CD4-positive, alpha-beta T cell (primary cell): ENCODE measurements at regions not wholly inside any gene's neighbourhood (a gene's known extent, or its start where the extent isn't known, plus 50 kb on each side); places are given as distances from the start of the nearest gene placed in this dataset.
"Not testable (repeated sequence)": the region's sequence is repeated elsewhere in the genome, so short reads cannot be mapped to it uniquely, and the experiment has no call there.

Experiments used
- ATAC-seq: fragments of 200-7000 bp; cut with Tn5 transposase; one replicate; pipeline ENCODE4 v1.10.0; 2022; ENCODE audit warnings: mild to moderate bottlenecking; ENCODE audit not compliant: poor library complexity
- CTCF ChIA-PET: fragments of 350-600 bp; sonication (Branson Sonifier 250); formaldehyde crosslinking; loops from one replicate; lab custom pipeline; 2021; ENCODE audit warnings: antibody characterized with exemption, inconsistent platforms; lab: Charles Lee
- POLR2A ChIA-PET: fragments of 350-600 bp; sonication (Branson Sonifier 250); formaldehyde crosslinking; loops from one replicate; lab custom pipeline; 2021; ENCODE audit warnings: antibody characterized with exemption, inconsistent platforms; lab: Charles Lee
- DNase-seq, 14 experiments: peaks; one replicate each; pipeline ENCODE4 v3.0.0-alpha.2; 2013 to 2020; ENCODE audit warnings: mixed read lengths in 2 of 14
- H3K27ac ChIP-seq, 2 donors: one replicate each; pipeline versions ENCODE4 v1.5.1 to v1.7.0; 2013; ENCODE audit warnings: low read length in 2 of 2, low read depth in 1 of 2, mild to moderate bottlenecking in 1 of 2
- H3K27me3 ChIP-seq, 2 experiments: 1 replicate in 1 of 2; 2 replicates in 1 of 2; pipeline versions ENCODE4 v1.6.1 to v1.7.0; 2013; ENCODE audit warnings: low read length in 2 of 2, control low read depth in 1 of 2, mild to moderate bottlenecking in 1 of 2, moderate library complexity in 1 of 2; ENCODE audit not compliant: insufficient read depth in 2 of 2, control insufficient read depth in 1 of 2
- H3K36me3 ChIP-seq: one replicate; pipeline ENCODE4 v1.6.1; 2013; ENCODE audit warnings: low read length, control low read depth; ENCODE audit not compliant: insufficient read depth
- H3K4me1 ChIP-seq: one replicate; pipeline ENCODE4 v1.6.1; 2013; ENCODE audit warnings: low read length, control low read depth; ENCODE audit not compliant: insufficient read depth
- H3K4me3 ChIP-seq: one replicate; pipeline ENCODE4 v1.5.1; 2013; ENCODE audit warnings: mild to moderate bottlenecking, low read length, moderate library complexity
- H3K9me3 ChIP-seq, 2 experiments: 1 replicate in 1 of 2; 2 replicates in 1 of 2; pipeline versions ENCODE4 v1.6.1 to v1.7.0; 2013; ENCODE audit warnings: low read length in 2 of 2, mild to moderate bottlenecking in 2 of 2, control low read depth in 1 of 2, moderate library complexity in 1 of 2; ENCODE audit not compliant: control insufficient read depth in 1 of 2, insufficient read depth in 1 of 2
- H3K27ac Mint-ChIP-seq: one replicate; pipeline ENCODE4 v1.8.0; 2020; ENCODE audit warnings: mixed read lengths
- H3K27me3 Mint-ChIP-seq: one replicate; pipeline ENCODE4 v1.8.0; 2021; ENCODE audit warnings: mixed read lengths
- H3K36me3 Mint-ChIP-seq: one replicate; pipeline ENCODE4 v1.8.0; 2021; ENCODE audit warnings: low read depth, mixed read lengths
- H3K4me1 Mint-ChIP-seq: one replicate; pipeline ENCODE4 v1.8.0; 2021; ENCODE audit warnings: low read depth, mixed read lengths
- H3K4me3 Mint-ChIP-seq: one replicate; pipeline ENCODE4 v1.8.0; 2020; ENCODE audit warnings: mild to moderate bottlenecking, mixed read lengths
- H3K9me3 Mint-ChIP-seq: one replicate; pipeline ENCODE4 v1.8.0; 2020; ENCODE audit warnings: mixed read lengths
- CTCF ChIP-seq: fragments of 200-600 bp; IDR thresholded peaks from one replicate; pipeline ENCODE4 v1.8.0; 2022; ENCODE audit warnings: antibody characterized with exemption, mild to moderate bottlenecking
- intact Hi-C, 2 experiments: fragments of 100-400 bp; cut with DNase I in 1 of 2; cut with micrococcal nuclease in 1 of 2; formaldehyde crosslinking; loops; one replicate each; pipeline versions ENCODE4 v1.15.1 to v1.9.0; 2023 to 2025; cut with DNase I, micrococcal nuclease

GRCh38 chr12:43198608-43199007, 353.4 kb downstream of the ADAMTS20 start:
- H3K9me3 Mint-ChIP-seq: peaks cover 6% of the 10 kb centered on the region
- no peaks in the 10 kb centered on the region for H3K36me3 Mint-ChIP-seq
- H3K27ac Mint-ChIP-seq: no peak overlapping the region
- H3K27me3 Mint-ChIP-seq: no peaks in the 10 kb centered on the region
- Histone ChIP-seq H3K27ac (no peak overlapping the region), H3K9me3 (peaks cover 0 to 8% of the 10 kb centered on the region in 2 experiments), H3K27me3 (no peaks in the 10 kb centered on the region), H3K4me1 (no peaks in the 10 kb centered on the region), H3K4me3 (no peak overlapping the region), H3K36me3 (no peaks in the 10 kb centered on the region)
- H3K4me3 Mint-ChIP-seq: no peak overlapping the region
- TF ChIP-seq CTCF: no peak
- ATAC-seq: no peak
- H3K4me1 Mint-ChIP-seq: no peaks in the 10 kb centered on the region
- POLR2A ChIA-PET: no interaction called here
- DNase-seq: no peak
- CTCF ChIA-PET: no interaction called here
- intact Hi-C loops: no loop called here

GRCh38 chr12:43196268-43196907, 355.6 kb downstream of the ADAMTS20 start:
- Histone ChIP-seq H3K27ac (no peak overlapping the region), H3K27me3 (no peaks in the 10 kb centered on the region), H3K4me3 (no peak overlapping the region), H3K36me3 (no peaks in the 10 kb centered on the region), H3K9me3 (peaks cover 0 to 8% of the 10 kb centered on the region in 2 experiments), H3K4me1 (no peaks in the 10 kb centered on the region)
- Mint-ChIP-seq H3K9me3 (peaks cover 10% of the 10 kb centered on the region), H3K4me1 (no peaks in the 10 kb centered on the region), H3K4me3 (no peak overlapping the region), H3K36me3 (no peaks in the 10 kb centered on the region), H3K27me3 (no peaks in the 10 kb centered on the region), H3K27ac (no peak overlapping the region)
- ATAC-seq: no peak
- DNase-seq: no peak
- POLR2A ChIA-PET: no interaction called here
- TF ChIP-seq CTCF: no peak
- intact Hi-C loops: no loop called here
- CTCF ChIA-PET: no interaction called here

GRCh38 chr12:43193096-43193495, 358.9 kb downstream of the ADAMTS20 start:
- H3K27me3 Mint-ChIP-seq, H3K4me1 ChIP-seq, ATAC-seq, intact Hi-C loops, H3K27ac Mint-ChIP-seq, H3K9me3 ChIP-seq, H3K36me3 ChIP-seq, H3K27me3 ChIP-seq, H3K4me3 ChIP-seq, POLR2A ChIA-PET, H3K27ac ChIP-seq, CTCF ChIA-PET, H3K4me1 Mint-ChIP-seq, H3K4me3 Mint-ChIP-seq, DNase-seq, H3K36me3 Mint-ChIP-seq: not testable (repeated sequence)
- peaks cover 10% of the 10 kb centered on the region for H3K9me3 Mint-ChIP-seq

- intact Hi-C loops, CTCF ChIA-PET, ATAC-seq, H3K27me3 ChIP-seq, DNase-seq, H3K9me3 ChIP-seq, H3K27ac Mint-ChIP-seq, H3K4me3 Mint-ChIP-seq, POLR2A ChIA-PET, H3K4me3 ChIP-seq, H3K27me3 Mint-ChIP-seq, H3K36me3 ChIP-seq, H3K36me3 Mint-ChIP-seq, H3K27ac ChIP-seq, H3K4me1 Mint-ChIP-seq, H3K4me1 ChIP-seq: not testable (repeated sequence)
- H3K9me3 Mint-ChIP-seq: peaks cover 10% of the 10 kb centered on the region
Measured at GRCh38 chr12:43192442-43192841, 359.6 kb downstream of the ADAMTS20 start.
